Duodenal mucosa (tissue), 2 donors: ENCODE measurements at regions not wholly inside any gene's neighbourhood (a gene's known extent, or its start where the extent isn't known, plus 50 kb on each side); places are given as distances from the start of the nearest gene placed in this dataset.
"Not testable (repeated sequence)": the region's sequence is repeated elsewhere in the genome, so short reads cannot be mapped to it uniquely, and the experiment has no call there.

Experiments
- H3K27ac ChIP-seq: one replicate; pipeline ENCODE4 v1.7.0; 2013; ENCODE audit warnings: low read depth, low read length
- H3K27me3 ChIP-seq, 2 donors: one replicate each; pipeline ENCODE4 v1.7.0; 2013; ENCODE audit warnings: low read length in 2 of 2, control low read depth in 1 of 2; ENCODE audit not compliant: insufficient read depth in 2 of 2, control insufficient read depth in 1 of 2
- H3K36me3 ChIP-seq, 2 donors: one replicate each; pipeline ENCODE4 v1.7.0; 2013; ENCODE audit warnings: low read length in 2 of 2, control low read depth in 1 of 2; ENCODE audit not compliant: insufficient read depth in 2 of 2, control insufficient read depth in 1 of 2
- H3K4me1 ChIP-seq, 2 donors: one replicate each; pipeline ENCODE4 v1.7.0; 2013; ENCODE audit warnings: low read length in 2 of 2, control low read depth in 1 of 2; ENCODE audit not compliant: insufficient read depth in 2 of 2, control insufficient read depth in 1 of 2
- H3K4me3 ChIP-seq, 2 donors: one replicate each; pipeline ENCODE4 v1.7.0; 2013; ENCODE audit warnings: low read length in 2 of 2, low read depth in 1 of 2
- H3K9ac ChIP-seq, 2 donors: one replicate each; pipeline ENCODE4 v1.7.0; 2013; ENCODE audit warnings: low read length in 2 of 2, low read depth in 1 of 2
- H3K9me3 ChIP-seq, 2 donors: one replicate each; pipeline ENCODE4 v1.7.0; 2013; ENCODE audit warnings: low read length in 2 of 2, control low read depth in 1 of 2; ENCODE audit not compliant: control insufficient read depth in 1 of 2

GRCh38 chr7:22040923-22041595 lies 95.4 kb upstream of the CDCA7L start:
- Histone ChIP-seq H3K27me3 (peaks cover 0 to 2% of the 10 kb centered on the region in 2 donors), H3K27ac (no peak overlapping the region), H3K36me3 (no peaks in the 10 kb centered on the region), H3K4me3 (no peak overlapping the region), H3K4me1 (no peaks in the 10 kb centered on the region), H3K9ac (no peak overlapping the region), H3K9me3 (no peaks in the 10 kb centered on the region)

DNA sequence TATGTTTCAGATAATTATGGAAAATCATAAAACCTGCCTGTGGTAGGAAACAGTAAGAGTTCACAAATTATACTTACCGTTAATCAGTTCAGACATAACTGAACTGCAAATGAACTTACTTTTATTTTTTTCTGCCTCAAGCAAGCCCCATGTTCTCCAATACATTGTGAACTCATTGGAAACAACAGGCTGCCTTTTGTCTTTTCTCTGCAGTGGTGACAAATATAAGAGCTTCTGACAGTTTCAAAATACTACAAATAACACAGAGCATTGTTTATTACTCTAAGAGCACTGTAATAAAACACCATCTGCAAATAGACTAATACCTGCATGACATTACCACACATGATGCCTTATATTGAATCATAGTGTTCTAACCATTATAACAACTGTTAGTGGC lies 94.0 kb upstream of the CDCA7L start:
- Histone ChIP-seq H3K9ac (no peak overlapping the region), H3K27ac (no peak overlapping the region), H3K36me3 (no peaks in the 10 kb centered on the region), H3K4me3 (no peak overlapping the region), H3K9me3 (no peaks in the 10 kb centered on the region), H3K4me1 (no peaks in the 10 kb centered on the region), H3K27me3 (peaks cover 0 to 2% of the 10 kb centered on the region in 2 donors)

DNA sequence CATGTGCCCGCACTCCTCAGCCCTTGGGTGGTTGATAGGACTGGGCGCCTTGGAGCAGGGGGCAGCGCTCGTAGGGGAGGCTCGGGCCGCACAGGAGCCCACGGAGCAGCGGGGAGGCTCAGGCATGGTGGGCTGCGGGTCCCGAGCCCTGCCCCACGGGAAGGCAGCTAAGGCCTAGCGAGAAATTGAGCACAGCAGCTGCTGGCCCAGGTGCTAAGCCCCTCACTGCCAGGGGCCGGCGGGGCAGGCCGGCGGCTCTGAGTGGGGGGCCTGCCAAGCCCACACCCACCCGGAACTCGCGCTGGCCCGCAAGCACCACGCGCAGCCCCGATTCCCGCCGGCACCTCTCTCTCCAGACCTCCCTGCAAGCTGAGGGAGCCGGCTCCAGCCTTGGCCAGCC lies 86.7 kb upstream of the CDCA7L start:
- H3K27me3 ChIP-seq, H3K9me3 ChIP-seq, H3K36me3 ChIP-seq, H3K4me1 ChIP-seq, H3K4me3 ChIP-seq, H3K9ac ChIP-seq, H3K27ac ChIP-seq: not testable (repeated sequence)

DNA sequence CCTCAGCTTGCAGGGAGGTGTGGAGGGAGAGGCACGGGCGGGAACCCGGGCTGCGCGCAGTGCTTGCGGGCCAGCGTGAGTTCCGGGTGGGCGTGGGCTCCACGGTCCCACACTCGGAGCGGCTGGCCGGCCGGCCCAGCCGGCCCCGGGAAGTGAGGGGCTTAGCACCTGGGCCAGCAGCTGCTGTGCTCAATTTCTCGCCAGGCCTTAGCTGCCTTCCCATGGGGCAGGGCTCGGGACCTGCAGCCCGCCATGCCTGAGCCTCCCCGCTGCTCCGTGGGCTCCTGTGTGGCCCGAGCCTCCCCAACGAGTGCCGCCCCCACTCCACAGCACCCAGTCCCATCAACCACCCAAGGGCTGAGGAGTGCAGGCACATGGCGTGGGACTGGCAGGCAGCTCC lies 83.0 kb upstream of the CDCA7L start:
- not testable (repeated sequence) for H3K4me1 ChIP-seq, H3K4me3 ChIP-seq, H3K36me3 ChIP-seq, H3K9ac ChIP-seq, H3K9me3 ChIP-seq, H3K27me3 ChIP-seq, H3K27ac ChIP-seq

DNA sequence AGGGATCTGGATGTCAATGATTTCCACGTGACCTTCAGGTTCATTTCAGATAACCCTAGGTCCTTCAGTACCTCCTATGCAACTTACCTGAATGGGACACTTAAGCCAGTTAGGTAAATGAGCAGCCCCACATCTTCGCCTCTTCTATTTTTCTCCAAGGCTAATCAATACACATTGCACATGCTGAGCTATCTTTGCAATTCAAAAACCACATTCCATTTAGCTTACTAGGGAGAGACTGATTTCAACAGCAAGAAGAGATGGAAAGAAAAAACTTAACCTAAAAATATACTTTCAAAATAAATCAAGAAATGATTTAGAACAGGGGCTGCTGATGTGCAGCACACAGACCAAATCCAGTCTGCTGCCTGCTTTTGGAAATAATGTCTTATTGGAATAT lies 81.8 kb upstream of the CDCA7L start:
- Histone ChIP-seq H3K36me3 (no peaks in the 10 kb centered on the region), H3K4me1 (no peaks in the 10 kb centered on the region), H3K9me3 (no peaks in the 10 kb centered on the region), H3K27ac (no peak overlapping the region), H3K4me3 (no peak overlapping the region), H3K9ac (no peak overlapping the region), H3K27me3 (no peaks in the 10 kb centered on the region)

GRCh38 chr7:22025983-22026382 lies 80.3 kb upstream of the CDCA7L start:
- Histone ChIP-seq H3K27ac (no peak overlapping the region), H3K36me3 (no peaks in the 10 kb centered on the region), H3K9me3 (no peaks in the 10 kb centered on the region), H3K9ac (no peak overlapping the region), H3K4me3 (no peak overlapping the region), H3K27me3 (no peaks in the 10 kb centered on the region), H3K4me1 (no peaks in the 10 kb centered on the region)

GRCh38 chr7:22025075-22025474 lies 79.4 kb upstream of the CDCA7L start:
- H3K27me3 ChIP-seq = no peaks in the 10 kb centered on the region
- no peaks in the 10 kb centered on the region for H3K4me1 ChIP-seq
- H3K27ac ChIP-seq = no peak overlapping the region
- no peaks in the 10 kb centered on the region for H3K9me3 ChIP-seq
- H3K36me3 ChIP-seq = no peaks in the 10 kb centered on the region
- no peak overlapping the region for H3K9ac ChIP-seq
- no peak overlapping the region for H3K4me3 ChIP-seq

DNA sequence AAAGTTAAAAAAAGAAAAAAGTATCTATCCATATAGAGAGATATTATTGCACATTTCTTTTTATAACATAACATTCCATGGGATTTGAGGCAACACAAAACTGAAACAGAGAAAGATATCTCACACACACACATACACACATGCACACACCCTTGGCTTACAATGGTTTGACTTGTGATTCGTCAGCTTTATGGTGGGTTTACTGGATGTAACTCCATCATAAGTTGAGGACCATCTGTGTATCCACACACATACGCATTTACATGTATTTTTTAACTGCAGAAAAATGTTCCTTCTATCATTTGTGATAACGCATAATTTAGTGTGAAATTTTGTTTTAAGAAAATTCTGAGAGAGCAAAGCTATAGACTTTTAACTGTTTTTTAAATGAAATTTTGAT lies 74.2 kb upstream of the CDCA7L start:
- H3K36me3 ChIP-seq = no peaks in the 10 kb centered on the region
- peaks cover 0 to under 1% of the 10 kb centered on the region in 2 donors for H3K27me3 ChIP-seq
- H3K27ac ChIP-seq = no peak overlapping the region
- H3K4me3 ChIP-seq = no peak overlapping the region
- no peaks in the 10 kb centered on the region for H3K9me3 ChIP-seq
- no peak overlapping the region for H3K9ac ChIP-seq
- no peaks in the 10 kb centered on the region for H3K4me1 ChIP-seq

GRCh38 chr7:22016507-22016906 lies 70.8 kb upstream of the CDCA7L start:
- H3K4me3 ChIP-seq = no peak overlapping the region
- no peaks in the 10 kb centered on the region for H3K4me1 ChIP-seq
- no peak overlapping the region for H3K27ac ChIP-seq
- peaks cover 0 to 3% of the 10 kb centered on the region in 2 donors for H3K27me3 ChIP-seq
- no peaks in the 10 kb centered on the region for H3K9me3 ChIP-seq
- no peaks in the 10 kb centered on the region for H3K36me3 ChIP-seq
- H3K9ac ChIP-seq = no peak overlapping the region

DNA sequence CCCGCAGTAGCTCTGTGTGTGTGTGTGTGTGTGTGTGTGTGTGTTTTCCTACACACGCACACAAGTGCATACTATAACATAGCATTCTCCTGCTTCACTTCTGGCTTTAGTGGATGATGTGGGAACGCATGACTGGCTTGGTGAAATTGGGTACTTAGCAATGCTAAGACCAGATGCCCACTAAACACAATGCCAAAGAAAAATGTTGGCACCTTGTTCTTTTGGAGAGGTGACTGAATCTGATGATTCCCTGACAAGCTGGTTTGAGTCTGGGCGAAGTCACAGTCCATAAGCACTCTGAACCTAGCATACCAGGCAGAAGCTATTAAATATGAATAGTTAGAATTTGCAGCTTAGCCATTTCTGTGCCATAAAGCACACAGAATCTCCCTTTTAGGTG lies 68.0 kb upstream of the CDCA7L start:
- peaks cover 0 to 3% of the 10 kb centered on the region in 2 donors for H3K27me3 ChIP-seq
- H3K4me3 ChIP-seq = no peak overlapping the region
- H3K36me3 ChIP-seq = no peaks in the 10 kb centered on the region
- no peaks in the 10 kb centered on the region for H3K9me3 ChIP-seq
- no peak overlapping the region for H3K27ac ChIP-seq
- no peak overlapping the region for H3K9ac ChIP-seq
- H3K4me1 ChIP-seq = no peaks in the 10 kb centered on the region

DNA sequence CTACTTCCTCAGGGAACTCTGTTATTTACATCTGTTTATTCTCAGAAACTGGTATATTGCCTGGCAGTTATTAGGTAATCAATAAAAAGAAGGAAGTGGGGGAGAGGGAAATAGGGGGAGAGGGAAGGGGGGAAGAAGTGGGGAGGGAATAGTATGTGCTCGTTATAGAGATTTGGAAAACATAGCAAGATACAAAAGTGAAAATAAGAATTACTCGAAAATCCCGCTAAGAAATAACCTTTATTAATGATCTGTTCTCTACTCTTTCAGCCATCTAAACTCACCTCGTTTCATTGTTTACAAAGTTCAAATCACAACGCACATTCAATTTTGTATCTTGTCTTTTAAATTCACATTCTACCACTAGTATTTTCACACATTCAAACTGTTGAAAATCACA lies 63.0 kb upstream of the CDCA7L start:
- H3K27ac ChIP-seq = no peak overlapping the region

More for the DNA sequence above, 63.0 kb upstream of the CDCA7L start:
- Histone ChIP-seq H3K4me3 (no peak overlapping the region), H3K4me1 (no peaks in the 10 kb centered on the region), H3K9ac (no peak overlapping the region), H3K9me3 (no peaks in the 10 kb centered on the region), H3K36me3 (no peaks in the 10 kb centered on the region), H3K27me3 (peaks cover 4 to 6% of the 10 kb centered on the region in 2 donors)
